GM10266 (cell line): ENCODE measurements at regions not wholly inside any gene's neighbourhood (a gene's known extent, or its start where the extent isn't known, plus 50 kb on each side); places are given as distances from the start of the nearest gene placed in this dataset.

Experiments used
- DNase-seq: peaks from one replicate; pipeline ENCODE4 v3.0.0; 2012; ENCODE audit errors: extremely low spot score
- CTCF ChIP-seq: IDR thresholded peaks from 2 replicates; pipeline ENCODE4 v1.5.1; 2012; ENCODE audit warnings: mild to moderate bottlenecking, low read depth; ENCODE audit not compliant: control insufficient read depth, insufficient read depth; ENCODE audit errors: missing control alignments

- DNase-seq: no peak
Measured at GRCh38 chr6:134590004-134590403, 272.1 kb upstream of the SGK1 start.

GRCh38 chr6:134589512-134589911 is 271.6 kb upstream of the SGK1 start:
- no peak for TF ChIP-seq CTCF
- no peak for DNase-seq

More at GRCh38 chr6:134590004-134590403, 272.1 kb upstream of the SGK1 start:
- no peak for TF ChIP-seq CTCF

- no peak for DNase-seq
- no peak for TF ChIP-seq CTCF
Measured at GRCh38 chr6:134588267-134588666, 270.4 kb upstream of the SGK1 start.

GRCh38 chr6:134585517-134585873 is 267.6 kb upstream of the SGK1 start:
- TF ChIP-seq CTCF: no peak
- no peak for DNase-seq

GRCh38 chr6:134584847-134585516 is 267.1 kb upstream of the SGK1 start:
- no peak for DNase-seq
- TF ChIP-seq CTCF: no peak

GRCh38 chr6:134577998-134578397 is 260.1 kb upstream of the SGK1 start:
- TF ChIP-seq CTCF: no peak
- no peak for DNase-seq

GRCh38 chr6:134575221-134575620 is 257.3 kb upstream of the SGK1 start:
- no peak for DNase-seq
- TF ChIP-seq CTCF: no peak
